DOHH2 (cell line): ENCODE measurements at regions not wholly inside any gene's neighbourhood (a gene's known extent, or its start where the extent isn't known, plus 50 kb on each side); places are given as distances from the start of the nearest gene placed in this dataset.
A peak's percentile ranks its signal among the peaks of the same experiment; 100 is the strongest.

Experiments used
- H3F3A ChIP-seq: fragments of 200-600 bp; sonication (generic), shearing (Covaris generic); 2 replicates; pipeline ENCODE4 v1.6.0; 2016; ENCODE audit warnings: antibody characterized with exemption, mild to moderate bottlenecking; ENCODE audit not compliant: control insufficient read depth, insufficient read depth
- H3K27ac ChIP-seq: fragments of 200-600 bp; sonication (generic); 2 replicates; pipeline ENCODE4 v1.5.1; 2014; ENCODE audit warnings: low read depth, mild to moderate bottlenecking, low read length, moderate library complexity
- H3K27me3 ChIP-seq: fragments of 200-600 bp; sonication (generic); 2 replicates; pipeline ENCODE4 v1.6.1; 2014; ENCODE audit warnings: mild to moderate bottlenecking, low read length, mixed read lengths; ENCODE audit not compliant: control insufficient read depth
- H3K36me3 ChIP-seq: fragments of 200-600 bp; sonication (generic); 2 replicates; pipeline ENCODE4 v1.6.1; 2014; ENCODE audit warnings: mild to moderate bottlenecking, low read length, moderate library complexity, mixed read lengths; ENCODE audit not compliant: control insufficient read depth
- H3K4me1 ChIP-seq: fragments of 200-600 bp; sonication (generic); 2 replicates; pipeline ENCODE4 v1.6.1; 2014; ENCODE audit warnings: mild to moderate bottlenecking, low read length, mixed read lengths; ENCODE audit not compliant: control insufficient read depth
- H3K4me2 ChIP-seq: fragments of 200-600 bp; sonication (generic); 2 replicates; pipeline ENCODE4 v1.6.0; 2014; ENCODE audit warnings: mild to moderate bottlenecking, low read length, moderate library complexity
- H3K4me3 ChIP-seq: fragments of 200-600 bp; sonication (generic); 2 replicates; pipeline ENCODE4 v1.5.1; 2014; ENCODE audit warnings: mild to moderate bottlenecking, low read length, mixed read lengths
- H3K79me2 ChIP-seq: fragments of 200-600 bp; sonication (generic); 2 replicates; pipeline ENCODE4 v1.6.1; 2014; ENCODE audit warnings: mild to moderate bottlenecking, low read length, mixed read lengths; ENCODE audit not compliant: control insufficient read depth
- H3K9me2 ChIP-seq: fragments of 200-600 bp; sonication (generic); replicated peaks from 2 replicates; pipeline ENCODE4 v1.6.1; 2014; ENCODE audit warnings: mild to moderate bottlenecking, low read length, mixed read lengths; ENCODE audit not compliant: control insufficient read depth
- H3K9me3 ChIP-seq: fragments of 200-600 bp; sonication (generic); 2 replicates; pipeline ENCODE4 v1.6.1; 2014; ENCODE audit warnings: antibody characterized with exemption, low read length, mixed read lengths; ENCODE audit not compliant: control insufficient read depth, insufficient read depth
- H4K20me1 ChIP-seq: fragments of 200-600 bp; sonication (generic); 2 replicates; pipeline ENCODE4 v1.6.0; 2014; ENCODE audit warnings: low read depth, mild to moderate bottlenecking, antibody characterized with exemption, low read length, moderate library complexity; ENCODE audit not compliant: control insufficient read depth, insufficient read depth
- CTCF ChIP-seq: fragments of 200-600 bp; sonication (generic); IDR thresholded peaks from one replicate; pipeline ENCODE4 v1.5.1; 2014; ENCODE audit warnings: antibody characterized with exemption, mild to moderate bottlenecking, low read depth, low read length; ENCODE audit not compliant: poor library complexity, severe bottlenecking
- EZH2phosphoT487 ChIP-seq: fragments of 200-600 bp; sonication (generic); IDR thresholded peaks from 2 replicates; pipeline ENCODE4 v1.6.1; 2017; ENCODE audit warnings: borderline replicate concordance, mild to moderate bottlenecking, antibody characterized with exemption, low read length, moderate library complexity, mixed read lengths

DNA sequence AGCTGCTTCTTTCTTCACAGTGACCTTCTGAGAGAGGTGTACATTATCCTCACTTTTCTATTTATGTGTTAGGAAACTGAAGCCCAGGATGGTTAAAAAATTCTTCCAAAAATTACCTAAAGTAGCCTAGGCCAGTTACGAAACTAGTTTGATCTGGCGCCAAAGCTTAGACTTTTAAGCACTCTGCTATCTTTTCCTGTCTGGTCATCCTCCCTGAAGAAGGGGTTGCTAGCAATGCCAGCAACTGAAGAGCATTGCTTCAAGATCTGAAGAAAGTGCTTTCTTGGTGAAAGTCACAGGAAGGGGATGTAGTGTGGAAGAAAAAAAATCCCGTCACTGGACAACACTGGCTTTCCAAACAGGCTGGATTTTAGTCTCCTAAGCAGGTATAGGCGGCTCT is 618.8 kb upstream of the GRM7 start:
- Histone ChIP-seq H4K20me1 (no peaks in the 10 kb centered on the region), H3K4me1 (no peaks in the 10 kb centered on the region), H3K27ac (no peak overlapping the region), H3K4me2 (no peak overlapping the region), H3F3A (no peaks in the 10 kb centered on the region), H3K36me3 (no peaks in the 10 kb centered on the region), H3K79me2 (no peaks in the 10 kb centered on the region), H3K27me3 (no peaks in the 10 kb centered on the region), H3K9me2 (no peaks in the 10 kb centered on the region), H3K9me3 (no peaks in the 10 kb centered on the region), H3K4me3 (no peak overlapping the region)
- no peak for TF ChIP-seq CTCF
- no peak for TF ChIP-seq EZH2phosphoT487

GRCh38 chr3:6248528-6248927 is 612.4 kb upstream of the GRM7 start:
- H3K27ac ChIP-seq = no peak overlapping the region
- no peaks in the 10 kb centered on the region for H3K79me2 ChIP-seq
- no peaks in the 10 kb centered on the region for H4K20me1 ChIP-seq
- no peaks in the 10 kb centered on the region for H3K27me3 ChIP-seq
- peaks cover 44% of the 10 kb centered on the region for H3K4me1 ChIP-seq
- TF ChIP-seq EZH2phosphoT487 (no peak), CTCF (no peak)
- H3F3A ChIP-seq = peaks cover 6% of the 10 kb centered on the region
- no peak overlapping the region for H3K4me2 ChIP-seq
- H3K4me3 ChIP-seq = no peak overlapping the region
- no peaks in the 10 kb centered on the region for H3K36me3 ChIP-seq
- H3K9me2 ChIP-seq = no peaks in the 10 kb centered on the region
- H3K9me3 ChIP-seq = no peaks in the 10 kb centered on the region

GRCh38 chr3:6249679-6250078 is 611.2 kb upstream of the GRM7 start:
- no peak for TF ChIP-seq EZH2phosphoT487
- TF ChIP-seq CTCF = no peak
- Histone ChIP-seq H3F3A (peaks cover 8% of the 10 kb centered on the region), H3K79me2 (no peaks in the 10 kb centered on the region), H4K20me1 (no peaks in the 10 kb centered on the region), H3K27ac (peak overlapping the region; percentile 77), H3K36me3 (no peaks in the 10 kb centered on the region), H3K27me3 (no peaks in the 10 kb centered on the region), H3K9me3 (no peaks in the 10 kb centered on the region), H3K4me1 (peaks cover 44% of the 10 kb centered on the region), H3K4me2 (peak overlapping the region; percentile 90), H3K4me3 (peak overlapping the region; percentile 68), H3K9me2 (no peaks in the 10 kb centered on the region)

GRCh38 chr3:6250167-6250566 is 610.7 kb upstream of the GRM7 start:
- Histone ChIP-seq H3K4me3 (peak overlapping the region; percentile 68), H3K27ac (peak overlapping the region; percentile 77), H3K9me3 (no peaks in the 10 kb centered on the region), H3K79me2 (no peaks in the 10 kb centered on the region), H3F3A (peaks cover 8% of the 10 kb centered on the region), H3K4me2 (peak overlapping the region; percentile 90), H3K36me3 (no peaks in the 10 kb centered on the region), H3K4me1 (peaks cover 44% of the 10 kb centered on the region), H3K9me2 (no peaks in the 10 kb centered on the region), H4K20me1 (no peaks in the 10 kb centered on the region), H3K27me3 (no peaks in the 10 kb centered on the region)
- TF ChIP-seq CTCF (no peak), EZH2phosphoT487 (no peak)
